SHP77 treated with DMSO at 0.1 percent for 48 hours (cell line): ENCODE measurements at regions not wholly inside any gene's neighbourhood (a gene's known extent, or its start where the extent isn't known, plus 50 kb on each side); places are given as distances from the start of the nearest gene placed in this dataset.
"Not testable (repeated sequence)": the region's sequence is repeated elsewhere in the genome, so short reads cannot be mapped to it uniquely, and the experiment has no call there.

Experiments
- DNase-seq: peaks from one replicate; lab custom pipeline; 2025; lab: John Stamatoyannopoulos, UW

DNA sequence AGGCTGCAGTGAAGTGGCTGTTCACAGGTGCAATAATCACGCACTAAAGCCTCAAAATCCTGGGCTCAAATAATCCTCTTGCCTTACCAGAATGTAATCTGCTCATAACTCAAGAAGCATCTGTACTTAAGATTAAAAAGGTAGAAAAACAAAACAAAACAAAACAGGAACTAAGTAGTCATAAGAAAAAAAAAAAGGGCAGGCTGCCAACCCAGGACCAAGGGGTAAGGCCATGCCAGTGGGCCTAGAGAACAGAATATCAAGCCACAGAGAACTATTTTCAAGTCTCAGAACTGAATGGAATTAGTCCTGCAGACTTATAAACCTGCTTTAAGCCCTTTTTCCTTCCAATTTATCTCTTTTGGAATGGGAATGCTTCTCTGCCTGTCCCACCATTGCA lies 64.8 kb upstream of the TBC1D3K start:
- DNase-seq, result no peak

DNA sequence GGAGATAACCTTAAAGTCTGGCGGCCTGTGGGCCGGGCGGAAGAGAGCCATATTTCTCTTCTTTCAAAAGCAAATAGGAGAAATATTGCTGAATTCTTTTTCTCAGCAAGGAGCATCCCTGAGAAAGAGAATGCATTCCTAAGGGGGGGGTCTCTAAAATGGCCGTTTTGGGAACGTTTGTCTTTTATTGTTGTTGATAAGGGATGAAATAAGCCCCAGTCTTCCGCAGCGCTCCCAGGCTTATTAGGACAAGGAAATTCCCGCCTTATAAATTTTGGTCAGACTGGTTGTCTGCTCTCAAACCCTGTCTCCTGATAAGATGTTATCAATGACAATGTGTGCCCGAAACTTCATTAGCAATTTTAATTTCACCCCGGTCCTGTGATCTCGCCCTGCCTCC lies 65.8 kb upstream of the TBC1D3K start:
- DNase-seq, result not testable (repeated sequence)

DNA sequence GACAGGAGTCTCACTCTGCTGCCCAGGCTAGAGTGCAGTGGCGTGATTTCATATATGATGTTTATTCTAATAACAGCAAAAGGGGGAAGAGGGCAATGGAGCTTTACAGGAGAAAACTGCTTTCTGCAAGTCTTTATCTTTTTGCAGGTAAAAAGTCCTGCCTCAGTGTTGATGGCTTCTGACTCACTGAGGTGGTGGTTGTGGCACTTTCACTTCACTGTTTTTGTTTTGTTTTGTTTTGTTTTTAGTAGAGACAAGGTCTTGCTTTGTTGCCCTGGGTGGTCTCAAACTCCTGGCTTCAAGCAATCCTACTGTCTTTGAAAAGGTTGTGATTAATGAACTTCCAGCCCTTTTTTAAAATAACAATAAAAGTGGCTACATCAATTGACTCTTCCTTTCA lies 68.0 kb upstream of the TBC1D3K start:
- no peak for DNase-seq

DNA sequence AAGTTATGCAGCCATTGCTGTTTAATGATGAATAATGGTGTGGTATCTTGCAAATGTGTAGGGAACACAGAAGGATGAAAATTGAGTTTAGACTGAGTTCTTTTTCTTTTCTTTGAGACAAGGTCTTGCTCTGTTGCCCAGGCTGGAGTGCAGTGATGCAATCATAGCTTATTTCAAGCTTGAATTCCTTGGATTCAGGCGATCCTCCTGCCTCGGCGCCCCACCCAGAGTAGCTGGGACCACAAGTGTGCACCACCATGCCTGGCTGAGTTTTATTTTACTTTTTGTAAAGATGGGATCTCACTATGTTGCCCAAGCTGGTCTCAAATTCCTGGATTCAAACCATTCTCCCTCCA lies 74.6 kb upstream of the TBC1D3K start:
- DNase-seq, result no peak

DNA sequence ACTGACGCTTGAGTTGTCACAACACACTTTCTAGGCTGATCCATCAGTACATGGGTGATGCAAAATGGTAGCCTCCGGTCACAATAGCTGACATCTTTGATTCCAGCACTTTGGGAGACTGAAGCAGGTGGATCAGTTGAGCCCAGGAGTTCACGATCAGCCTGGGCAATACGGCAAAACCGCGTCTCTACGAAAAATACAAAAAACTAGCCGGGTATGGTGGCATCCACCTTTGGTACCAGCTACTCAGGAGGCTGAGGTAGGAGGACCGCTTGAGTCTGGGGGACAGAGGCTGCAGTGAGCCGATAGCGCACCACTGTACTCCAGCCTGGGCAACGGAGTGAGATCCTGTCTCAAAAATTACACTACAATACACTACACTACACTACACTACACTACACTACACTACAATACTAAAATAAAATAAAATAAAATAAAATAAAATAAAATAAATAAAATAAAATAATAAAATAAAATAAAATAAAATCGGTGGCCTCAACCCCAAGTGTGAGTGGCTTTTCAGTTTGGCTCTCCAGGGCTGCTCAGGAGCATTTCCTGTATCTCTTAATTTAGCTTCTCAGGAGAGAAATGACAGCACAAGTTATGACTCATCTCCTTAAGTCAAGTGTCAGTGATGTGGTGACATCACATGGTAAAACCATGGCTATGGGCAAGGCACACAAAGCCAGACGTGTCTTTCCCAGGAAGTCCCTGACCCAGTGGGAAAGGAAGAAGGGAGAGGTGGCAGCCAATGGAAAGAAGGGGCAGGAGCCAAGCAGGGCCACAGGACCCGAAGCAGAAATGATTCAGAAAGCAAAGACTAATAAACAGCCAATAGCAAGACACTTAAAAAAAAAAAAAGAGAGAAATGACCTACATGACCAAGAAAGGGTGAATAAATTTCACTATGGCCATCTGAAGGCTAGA lies 75.3 kb upstream of the TBC1D3K start:
- DNase-seq, result no peak

DNA sequence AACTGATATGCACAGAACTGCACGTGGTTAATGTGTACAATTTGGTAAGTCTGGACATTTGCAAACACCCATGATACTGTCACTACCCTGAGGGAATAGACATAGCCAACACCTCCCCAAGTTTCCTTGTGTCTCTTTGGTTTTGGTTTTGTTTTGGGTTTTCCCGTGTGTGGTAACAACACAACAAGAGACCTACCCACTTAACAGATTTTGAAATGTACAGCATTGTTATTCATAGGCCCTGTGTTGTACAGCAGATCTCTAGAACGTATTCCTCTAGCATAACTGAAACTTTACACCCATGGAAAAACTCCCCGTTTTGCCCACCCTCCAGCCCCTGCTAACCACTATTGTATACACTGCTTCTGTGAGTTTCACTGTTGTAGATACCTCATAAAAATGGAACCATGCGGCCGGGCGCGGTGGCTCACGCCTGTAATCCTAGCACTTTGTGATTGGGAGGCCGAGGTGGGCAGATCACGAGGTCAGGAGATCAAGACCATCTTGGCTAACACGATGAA lies 76.3 kb upstream of the TBC1D3K start:
- DNase-seq, result no peak

DNA sequence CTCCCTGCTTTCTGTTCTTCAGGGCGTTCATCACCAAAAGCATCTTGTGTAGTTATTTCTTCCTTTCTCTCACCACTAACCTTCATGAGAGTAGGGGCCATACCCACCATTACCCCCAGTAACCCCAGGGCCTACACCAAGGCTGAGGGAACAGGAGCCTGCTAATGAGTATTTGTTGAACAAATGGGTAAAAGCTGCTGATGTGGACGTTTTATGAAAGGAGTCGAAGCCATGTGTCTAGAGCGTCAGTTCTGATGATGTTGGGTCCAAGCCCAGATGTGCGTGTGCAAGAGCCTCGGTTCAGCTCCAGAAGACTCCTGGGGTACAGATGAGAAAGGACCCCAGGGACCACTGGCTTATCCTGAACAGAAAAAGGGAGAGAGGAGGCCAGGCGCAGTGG lies 77.1 kb upstream of the TBC1D3K start:
- DNase-seq, result no peak

DNA sequence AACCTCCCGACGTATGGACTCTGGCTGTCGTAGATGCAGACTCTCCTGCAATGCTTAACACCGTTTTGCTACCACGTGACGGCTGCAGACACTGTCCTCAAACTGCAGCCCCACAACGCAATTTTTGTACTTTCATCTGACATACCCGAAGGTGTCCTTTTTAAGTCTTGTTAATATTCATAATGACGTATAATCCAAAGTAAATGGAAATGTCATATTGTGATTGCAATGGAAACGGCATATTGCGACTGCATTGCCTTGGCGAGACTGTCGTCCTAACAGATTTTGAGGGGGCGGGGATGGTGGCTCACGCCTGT lies 79.3 kb upstream of the TBC1D3K start:
- no peak for DNase-seq

DNA sequence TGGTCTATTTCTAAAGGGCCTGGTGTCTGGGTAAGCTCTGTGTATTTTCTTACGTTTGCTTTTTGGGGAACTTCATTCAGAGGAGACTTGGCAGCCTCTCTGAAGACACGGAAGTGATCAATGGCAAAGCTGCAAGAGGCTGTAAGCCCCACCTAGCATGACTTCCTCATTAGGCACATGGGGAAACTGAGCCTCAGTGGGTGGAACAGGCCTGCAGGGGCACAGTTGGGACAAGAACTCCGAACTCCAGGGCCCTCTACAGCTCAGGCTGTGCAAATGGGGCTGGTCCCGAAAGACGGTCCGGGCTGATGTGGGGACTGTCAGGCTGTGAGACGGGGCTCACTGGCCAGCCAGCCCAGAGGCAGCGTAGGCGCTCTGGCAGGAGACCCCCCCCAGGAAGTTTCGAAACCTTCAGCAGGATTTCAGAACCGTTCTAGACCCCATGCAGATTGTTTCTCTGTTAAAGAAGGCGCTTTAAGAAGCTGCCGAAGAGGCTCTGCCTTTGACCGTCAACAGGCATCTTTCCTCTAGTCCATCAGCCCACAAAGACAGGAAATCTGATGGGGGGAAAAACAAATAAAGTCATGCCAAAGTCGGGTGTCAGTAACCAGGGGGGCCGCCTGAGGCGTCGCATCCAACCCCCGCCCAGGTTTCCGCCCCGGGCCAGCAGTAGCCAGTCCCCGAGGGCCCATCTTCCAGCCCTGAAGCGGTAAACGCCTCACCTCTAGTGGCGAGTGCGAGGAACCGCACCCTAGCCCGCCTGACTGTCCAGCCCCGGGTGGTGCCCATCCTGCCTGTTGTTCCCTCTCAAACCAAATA lies 79.8 kb upstream of the TBC1D3K start:
- DNase-seq, result peak; percentile 1

DNA sequence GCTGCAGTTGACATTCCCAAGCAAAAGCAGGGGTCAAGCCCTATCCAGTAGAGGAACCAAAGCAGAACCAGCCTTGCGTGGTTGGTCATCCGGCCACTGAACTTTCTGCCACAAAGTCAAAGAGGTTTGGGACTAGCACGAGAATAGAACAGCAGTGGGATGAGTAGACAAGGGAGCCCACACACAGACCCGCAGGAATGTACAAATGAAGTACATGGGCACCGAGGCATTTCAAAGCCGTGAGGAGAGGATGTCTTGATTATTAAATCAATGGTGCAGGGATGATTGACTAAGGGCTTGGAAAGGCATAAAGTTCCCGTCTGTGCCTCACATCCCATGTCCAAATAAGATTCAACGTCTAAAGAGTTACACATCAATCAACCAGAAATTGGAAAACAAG lies 81.8 kb upstream of the TBC1D3K start:
- DNase-seq, result no peak

DNA sequence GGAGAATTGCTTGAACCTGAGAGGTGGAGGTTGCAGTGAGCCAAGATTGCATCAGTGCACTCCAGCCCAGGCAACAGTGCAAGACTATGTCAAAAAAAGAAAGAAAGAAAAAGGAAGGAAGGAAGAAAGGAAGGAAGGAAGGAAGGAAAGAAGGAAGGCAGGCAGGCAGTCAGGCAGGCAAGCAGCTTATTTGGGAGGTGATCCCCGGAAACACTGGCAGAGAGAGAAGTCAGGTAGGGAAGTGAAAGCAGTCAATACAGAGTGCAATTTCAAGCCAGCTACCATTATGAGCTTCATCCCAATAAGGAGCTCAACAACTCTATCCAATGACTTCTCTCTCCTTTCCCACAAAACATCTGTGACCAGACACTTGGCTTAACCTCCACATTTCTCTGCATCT lies 83.0 kb upstream of the TBC1D3K start:
- no peak for DNase-seq

DNA sequence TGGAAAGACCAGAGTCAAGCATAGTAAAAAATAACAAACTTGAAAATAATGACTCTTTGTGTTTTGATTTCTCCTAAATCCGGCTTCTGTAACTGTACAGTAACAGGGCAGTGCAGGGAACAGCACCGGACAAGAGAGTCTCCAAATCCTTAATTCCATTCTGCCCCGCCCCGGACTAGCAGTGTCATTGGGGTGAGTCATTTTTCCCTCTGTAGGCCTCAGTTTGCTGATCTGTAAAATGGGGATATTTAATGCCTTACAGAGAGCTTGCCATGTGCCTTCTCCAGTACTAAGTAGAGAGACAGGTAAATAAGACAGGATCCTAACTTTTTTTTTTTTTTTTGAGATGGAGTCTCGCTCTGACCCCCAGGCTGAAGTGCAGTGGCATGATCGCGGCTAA lies 83.6 kb upstream of the TBC1D3K start:
- no peak for DNase-seq

DNA sequence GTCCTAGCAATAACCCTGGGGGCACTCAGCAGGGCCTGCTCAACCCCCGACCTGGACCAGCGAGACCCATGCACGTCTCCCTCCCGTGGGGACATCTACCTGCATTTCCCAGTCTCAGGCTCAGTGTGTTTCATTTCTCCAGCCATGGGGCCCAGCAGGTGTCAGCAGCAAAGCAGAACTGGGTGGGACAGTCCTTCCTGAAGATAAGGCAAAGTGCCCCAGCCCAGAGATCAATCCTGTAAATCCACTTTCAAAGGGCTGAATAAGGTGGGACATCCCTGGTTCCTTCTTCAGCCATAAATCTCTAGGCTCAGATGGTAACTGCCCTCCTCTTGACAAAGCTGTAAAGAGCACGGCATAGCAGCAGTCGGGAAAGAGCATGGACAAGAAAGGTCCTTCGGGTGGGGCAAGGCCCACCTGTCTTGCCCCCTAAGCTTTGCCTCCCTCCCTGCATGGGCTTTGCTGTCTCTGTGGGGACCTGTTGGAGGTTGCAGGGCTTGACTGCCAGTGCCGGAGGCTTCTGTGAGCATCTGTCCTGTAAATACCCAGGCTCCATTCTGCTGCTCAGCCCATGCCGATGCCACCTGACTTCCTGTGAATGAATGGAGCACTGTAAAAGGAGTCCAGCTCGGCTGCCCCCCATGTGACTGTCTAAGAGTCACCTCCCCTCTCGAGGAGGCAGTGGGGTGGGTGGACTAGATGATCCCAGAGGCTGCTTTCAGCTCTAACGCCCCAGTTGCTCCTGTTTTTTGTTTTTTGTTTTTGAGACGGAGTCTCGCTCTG lies 84.8 kb upstream of the TBC1D3K start:
- DNase-seq, result no peak

DNA sequence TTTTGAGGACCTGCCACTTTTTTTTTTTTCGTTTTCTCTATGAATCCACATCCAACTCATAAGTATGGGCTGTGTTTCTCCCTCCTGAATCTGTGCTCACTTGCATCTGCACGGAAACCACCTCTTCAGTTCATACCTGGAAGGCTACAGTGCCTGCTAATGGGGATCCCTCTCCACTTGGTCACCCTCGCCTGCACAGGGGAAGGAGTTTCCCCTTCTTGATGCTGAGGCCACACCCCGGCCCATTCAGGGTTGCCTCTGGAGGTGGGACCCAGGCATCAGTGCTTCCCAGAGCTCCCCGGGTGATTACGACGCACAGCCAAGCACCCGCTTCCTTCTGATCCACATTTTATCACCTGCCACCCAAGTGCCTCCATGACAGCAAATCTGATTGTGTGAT lies 85.9 kb upstream of the TBC1D3K start:
- no peak for DNase-seq

DNA sequence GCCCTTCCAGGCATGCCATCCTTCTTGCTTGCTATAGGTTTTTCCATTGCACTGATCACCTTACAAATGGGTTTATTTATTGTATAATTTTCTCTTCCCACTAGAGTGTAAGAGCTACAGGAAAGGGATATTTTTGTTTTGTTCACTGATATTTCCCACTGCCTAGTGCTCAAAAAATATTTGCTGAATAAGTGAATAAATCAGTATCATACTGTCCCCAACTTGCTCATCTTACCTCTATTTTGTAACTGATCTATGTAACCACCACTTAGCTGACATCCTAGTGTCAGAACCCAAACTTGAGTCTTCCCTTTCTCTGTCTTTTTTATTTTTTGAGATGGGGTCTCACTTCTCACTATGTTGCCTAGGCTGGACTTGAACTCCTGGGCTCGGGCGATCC lies 87.6 kb upstream of the TBC1D3K start:
- DNase-seq, result no peak

DNA sequence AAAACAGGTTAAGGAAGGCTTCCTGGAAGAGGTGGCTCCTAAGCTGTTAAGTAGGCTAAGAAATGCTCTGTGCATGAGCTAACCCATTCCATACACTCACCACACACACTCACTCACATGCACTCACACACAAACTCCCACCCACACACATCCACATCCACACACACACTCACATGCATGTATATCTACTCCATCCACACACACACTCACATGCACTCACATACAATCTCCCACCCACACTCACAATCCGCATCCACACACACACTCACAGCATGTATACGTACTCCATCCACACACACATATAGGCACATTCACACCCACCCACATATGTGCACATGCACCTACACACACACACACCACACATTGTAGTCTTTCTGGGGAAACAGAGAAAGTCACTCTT lies 89.3 kb upstream of the HNF1B start:
- DNase-seq, result no peak

DNA sequence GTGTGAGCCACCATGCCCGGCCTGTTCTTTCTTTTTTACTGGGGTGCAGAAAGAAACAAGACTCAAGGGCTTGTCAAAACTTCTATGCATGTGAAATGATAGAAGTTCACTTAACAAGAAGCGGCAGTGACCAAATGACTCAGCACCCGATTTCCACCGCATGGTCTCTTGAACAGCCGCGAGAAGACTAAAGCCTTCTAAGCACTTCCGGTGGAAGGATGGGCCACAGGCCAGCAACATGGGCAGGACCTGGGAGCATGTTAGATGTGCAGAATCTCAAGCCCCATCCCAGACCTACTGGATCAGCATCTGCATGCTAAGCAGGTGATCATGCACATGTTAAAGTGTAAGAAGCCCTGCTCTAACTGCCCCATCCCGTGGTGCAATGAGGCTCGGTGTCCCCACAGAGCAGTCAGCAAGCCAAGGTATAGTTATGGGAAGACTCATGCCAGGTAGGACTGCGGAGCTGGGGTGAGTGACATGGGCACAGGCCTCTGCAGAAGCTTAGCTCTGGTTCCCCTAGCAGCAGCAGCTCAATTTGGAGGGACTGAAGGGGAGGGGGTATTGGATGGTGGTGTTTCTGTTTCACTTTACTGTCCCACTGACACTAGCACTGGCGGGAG lies 88.5 kb upstream of the HNF1B start:
- DNase-seq, result no peak

DNA sequence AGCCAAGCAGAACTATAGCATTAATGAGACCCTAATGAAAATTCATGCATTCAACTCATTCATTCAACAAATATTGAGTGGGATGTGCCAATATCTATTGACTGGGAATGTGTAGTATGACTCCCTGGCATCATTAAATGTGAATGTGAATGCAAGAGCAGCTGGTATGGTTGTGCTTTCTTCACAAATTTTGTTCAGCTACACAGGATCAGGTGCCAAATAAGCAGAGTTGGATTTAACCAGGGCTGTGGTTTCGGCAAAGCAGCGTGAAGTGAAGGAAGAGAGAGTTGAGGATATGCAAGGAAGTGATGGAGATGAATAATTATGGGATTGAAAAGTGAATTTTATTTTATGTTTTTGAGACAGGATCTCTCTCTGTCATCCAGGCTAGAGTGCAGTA lies 87.1 kb upstream of the HNF1B start:
- no peak for DNase-seq

DNA sequence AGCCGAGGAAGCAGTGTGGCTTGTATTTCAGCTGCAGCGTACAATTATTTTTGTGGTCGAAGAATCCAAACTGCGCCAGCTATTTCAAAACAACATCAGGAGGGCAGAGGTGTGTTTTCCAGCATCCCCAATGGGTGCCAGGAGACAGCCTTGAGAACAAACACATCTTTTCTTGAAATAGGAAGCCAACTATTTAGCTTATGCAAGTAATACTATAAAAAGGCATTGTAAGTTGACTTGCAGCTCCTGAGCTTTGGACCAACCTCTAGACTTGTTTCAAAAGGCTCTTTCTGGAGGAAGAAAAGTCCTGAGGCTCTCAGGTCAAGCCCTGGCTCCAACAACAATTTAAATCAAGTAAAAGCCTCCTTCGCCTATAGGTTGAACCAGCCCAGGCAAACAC lies 86.6 kb upstream of the HNF1B start:
- no peak for DNase-seq

DNA sequence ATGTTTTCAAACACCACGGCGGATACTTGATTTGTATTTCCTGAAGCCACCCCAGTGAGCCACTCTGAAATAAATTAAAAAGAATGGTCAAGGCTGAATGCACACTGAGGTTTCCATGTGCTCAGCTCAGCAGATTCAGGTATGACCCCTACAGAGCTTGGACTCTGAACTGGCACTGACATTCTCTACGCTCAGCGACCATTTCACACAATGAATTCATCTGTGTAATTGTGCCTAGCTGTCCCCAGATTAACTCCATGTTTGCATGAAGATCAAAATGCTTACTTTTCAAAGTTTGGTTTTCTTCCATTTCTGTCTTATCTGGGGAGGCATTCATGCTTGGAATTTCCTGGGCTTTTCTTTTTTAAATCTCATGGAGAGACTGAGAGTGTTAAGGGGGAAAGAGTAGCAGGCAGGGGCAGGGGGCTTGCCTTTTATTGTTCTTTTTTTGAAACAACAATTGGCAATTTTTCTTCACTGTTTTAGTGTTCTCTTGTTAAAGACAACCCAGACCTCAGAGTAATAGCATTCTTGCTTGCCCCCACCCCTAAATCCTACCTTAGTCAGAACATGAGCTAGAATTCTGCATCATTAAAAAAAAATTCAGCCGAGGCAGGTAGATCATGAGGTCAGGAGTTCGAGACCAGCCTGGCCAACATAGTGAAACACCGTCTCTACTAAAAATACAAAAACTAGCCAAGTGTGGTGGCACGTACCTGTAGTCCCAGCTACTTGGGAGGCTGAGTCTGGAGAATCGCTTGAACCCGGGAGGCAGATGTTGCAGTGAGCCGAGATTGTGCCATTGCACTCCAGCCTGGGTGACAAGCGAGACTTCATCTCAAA lies 85.5 kb upstream of the HNF1B start:
- DNase-seq, result no peak

DNA sequence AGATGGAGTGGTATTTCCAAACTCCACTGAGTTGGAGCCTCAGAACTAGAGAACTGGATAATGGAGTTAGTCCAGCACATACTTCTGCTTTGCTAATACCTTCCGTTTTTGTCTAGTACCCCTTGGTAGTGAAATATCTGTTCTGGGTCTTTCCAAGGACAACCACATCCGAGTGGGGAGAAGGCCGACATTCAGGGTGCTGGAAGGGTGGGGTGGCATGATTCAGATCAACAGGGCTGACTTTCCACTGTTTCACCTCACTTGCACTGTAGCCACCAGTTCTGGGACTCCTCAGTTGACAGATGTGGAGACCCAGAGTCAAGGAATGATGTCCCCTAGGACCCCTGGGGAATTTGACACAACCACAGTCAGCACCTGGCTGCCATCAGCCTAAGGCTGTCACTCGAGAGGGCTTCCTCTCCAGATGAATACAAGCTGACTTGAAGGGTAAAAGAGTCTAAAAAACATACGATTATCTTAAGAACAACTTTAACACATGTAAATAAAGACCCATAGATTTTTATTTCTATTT lies 84.8 kb upstream of the HNF1B start:
- DNase-seq, result no peak
